ENCODE measurements at regions not wholly inside any gene's neighbourhood (a gene's known extent, or its start where the extent isn't known, plus 50 kb on each side); places are given as distances from the start of the nearest gene placed in this dataset.

- TF ChIP-seq CTCF (IDR thresholded peaks at IDR 0.05), result no peak
- no peak for TF ChIP-seq POLR2A (IDR thresholded peaks at IDR 0.05)
Measured at GRCh38 chr6:137656735-137657134, 162.5 kb upstream of the OLIG3 start.

All from heart left ventricle (tissue), 13 donors.